NCI-H446 (cell line): ENCODE measurements at regions not wholly inside any gene's neighbourhood (a gene's known extent, or its start where the extent isn't known, plus 50 kb on each side); places are given as distances from the start of the nearest gene placed in this dataset.

Experiments used
- DNase-seq, 2 experiments: peaks; one replicate each; lab custom pipeline; 2025; lab: John Stamatoyannopoulos, UW

DNA sequence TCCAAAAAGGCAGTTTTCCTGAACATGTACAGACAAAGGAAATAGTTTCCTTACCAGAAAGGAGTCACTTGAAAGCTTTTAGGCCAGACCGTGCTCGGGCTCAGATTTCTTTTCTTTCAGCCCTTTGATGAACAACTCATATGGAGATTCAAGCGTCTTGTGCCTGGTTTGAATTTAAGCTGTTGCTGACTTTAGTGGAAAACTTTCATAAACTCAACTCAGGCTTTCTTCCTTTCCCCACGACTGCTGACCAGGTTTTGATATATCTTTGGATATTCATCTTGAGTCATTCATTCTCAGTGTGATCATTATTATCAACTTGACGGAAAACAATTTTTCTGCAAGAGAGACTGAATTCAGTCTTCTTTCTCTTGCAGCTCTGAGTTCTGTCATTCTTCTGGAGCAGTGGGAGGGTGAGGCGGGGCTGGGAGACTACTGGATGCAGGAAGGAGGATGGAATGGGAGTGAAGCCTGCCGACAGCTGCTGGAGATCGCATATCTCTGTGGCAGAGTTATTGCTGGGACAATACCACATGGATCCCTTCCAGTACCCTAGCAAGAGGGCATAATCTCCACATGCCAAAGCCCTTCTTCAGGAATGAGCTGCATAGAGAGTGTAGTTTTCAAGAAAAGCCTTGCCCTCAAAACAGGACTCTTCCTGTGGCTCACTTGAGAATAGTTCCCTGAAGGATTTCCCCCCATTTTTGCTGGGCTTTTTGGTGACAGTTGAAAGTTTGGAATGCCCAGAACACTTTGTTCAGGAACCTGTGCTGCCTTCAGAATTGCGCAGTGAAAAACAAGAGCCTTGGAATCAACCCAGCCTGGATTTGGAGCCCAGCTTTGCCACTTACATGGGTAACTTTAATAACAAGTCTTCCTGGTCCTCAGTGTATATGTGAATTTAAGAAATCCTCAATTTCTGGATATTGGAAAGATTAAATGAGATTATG, 364.4 kb downstream of the ZNF521 start:
- DNase-seq: peak in 1 of 2 experiments; percentile 37

DNA sequence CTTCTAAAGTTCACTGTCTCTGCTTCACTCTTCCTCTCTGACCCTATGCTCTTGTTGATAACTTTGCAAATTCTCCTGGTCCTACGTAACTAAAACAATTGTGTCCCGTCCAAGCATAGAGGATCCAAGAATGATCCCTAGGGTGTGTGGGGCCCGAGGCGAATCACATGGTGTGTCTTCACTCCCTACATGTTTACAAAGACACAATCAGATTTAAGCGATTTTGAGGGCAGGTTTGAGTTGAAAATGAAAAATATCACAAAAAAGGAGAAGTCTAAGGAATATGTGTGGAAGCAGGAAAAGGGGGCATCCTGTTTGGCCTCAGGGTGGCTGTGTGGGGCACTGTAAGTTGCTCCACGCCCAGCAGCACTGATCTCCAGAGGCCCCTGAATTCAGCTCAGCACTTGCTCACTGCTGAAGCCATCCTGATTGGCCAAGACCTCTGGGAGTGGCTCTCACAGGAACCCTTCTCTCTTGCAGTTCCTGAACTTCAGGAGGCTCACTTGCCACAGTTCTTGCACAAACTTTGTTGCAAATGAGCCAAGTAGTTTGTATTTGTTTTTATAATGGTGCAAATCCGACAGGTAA, 363.6 kb downstream of the ZNF521 start:
- DNase-seq: no peak

DNA sequence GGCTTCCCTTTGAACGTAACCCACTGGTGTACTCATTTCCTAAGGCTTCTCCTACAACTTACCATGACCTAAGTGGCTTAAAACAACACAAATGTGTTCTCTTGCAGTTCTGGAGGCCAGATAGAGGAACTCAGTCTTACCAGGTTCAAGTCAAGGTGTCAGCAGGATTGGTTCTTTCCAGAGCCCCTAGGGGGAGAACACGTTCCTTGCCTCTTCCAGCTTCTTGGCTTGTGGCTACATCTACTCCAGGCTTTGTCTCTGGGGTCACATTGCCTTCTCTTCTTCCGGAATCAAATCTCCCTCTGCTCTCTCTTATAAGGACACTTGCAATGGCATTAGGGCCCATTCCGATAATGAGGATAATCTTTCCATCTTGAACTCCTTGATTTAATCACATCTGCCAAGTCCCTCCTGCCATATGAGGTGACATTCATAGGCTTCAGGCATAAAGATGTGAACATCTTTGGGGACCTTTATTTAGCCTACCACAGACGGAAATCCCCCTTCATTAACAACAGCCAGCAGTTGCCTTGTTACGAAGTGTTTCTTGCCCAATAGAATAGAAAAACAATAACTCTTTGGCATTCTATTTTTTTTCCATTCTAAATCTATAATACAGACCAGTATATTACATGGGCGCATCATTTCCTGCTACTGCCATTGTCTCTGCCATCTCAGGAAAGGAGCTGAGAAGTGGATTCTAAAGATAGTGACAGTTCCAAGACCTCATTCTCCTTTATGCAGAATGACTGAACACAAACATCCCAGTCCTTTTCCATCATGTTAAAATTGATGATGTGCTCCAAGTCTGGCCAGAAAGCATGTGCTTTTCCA, 362.0 kb downstream of the ZNF521 start:
- no peak for DNase-seq

DNA sequence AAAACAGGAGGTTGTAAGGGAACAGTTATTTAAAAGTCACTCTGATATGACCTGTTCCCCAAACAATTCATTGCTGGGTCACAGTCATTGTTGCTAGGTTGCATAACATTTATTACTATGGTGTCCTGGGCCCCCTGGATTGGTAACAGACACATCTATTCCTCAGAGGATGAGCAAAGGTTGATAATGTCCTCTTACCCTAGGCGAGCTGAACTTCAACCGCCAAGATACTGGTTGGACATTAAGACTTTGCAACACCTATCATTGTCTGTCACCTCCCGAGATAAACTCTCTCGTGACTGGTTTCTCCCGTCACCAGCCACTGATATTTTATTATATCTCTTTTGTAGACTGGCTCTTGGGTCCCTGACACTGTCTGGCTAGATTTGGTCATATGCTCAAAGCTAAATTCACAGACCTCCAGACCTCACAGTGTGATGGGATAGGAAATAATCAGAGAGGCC, 361.3 kb downstream of the ZNF521 start:
- no peak for DNase-seq

DNA sequence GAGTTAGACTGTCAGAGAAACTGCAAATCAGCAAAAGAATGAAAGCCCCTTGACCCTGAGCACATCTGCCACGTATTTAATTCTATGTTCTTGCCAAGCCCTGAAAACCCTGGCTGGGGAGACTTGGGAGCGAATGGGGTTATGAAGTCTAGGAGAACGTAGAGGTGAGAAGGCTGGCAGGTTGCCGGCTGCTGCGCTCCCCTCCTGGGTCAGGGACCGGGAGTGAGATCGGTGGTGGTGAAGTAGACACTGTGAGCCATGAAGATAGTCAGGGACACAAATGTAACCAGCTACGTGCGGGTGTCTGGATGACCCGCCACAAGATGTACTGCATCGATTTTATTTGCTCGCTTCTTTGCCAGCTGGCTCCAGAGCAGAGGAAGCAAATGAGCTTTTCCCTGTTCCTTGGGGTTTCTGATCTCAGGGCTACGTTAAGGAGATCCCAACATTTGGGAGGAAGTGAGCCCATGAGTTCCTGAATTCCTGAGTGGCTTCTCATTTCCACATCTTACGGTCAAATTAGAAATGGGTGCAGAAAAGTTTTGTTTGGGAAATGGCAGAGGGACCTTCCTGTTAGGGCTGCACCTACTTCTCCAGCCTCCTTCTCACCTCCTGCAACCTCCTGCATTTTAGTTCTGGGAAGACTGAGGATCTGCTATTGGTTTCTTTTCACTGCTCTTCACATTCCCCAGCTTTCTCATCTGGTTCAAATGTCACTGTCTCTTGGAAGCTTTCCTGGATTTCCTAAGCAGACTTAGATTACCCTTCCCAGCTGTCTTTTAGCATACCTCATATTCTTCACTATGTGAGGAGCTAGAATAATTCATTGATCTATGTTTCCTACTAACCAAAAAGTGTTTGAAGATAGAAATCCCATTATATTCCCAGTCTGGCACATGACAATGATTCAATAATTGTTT, 360.6 kb downstream of the ZNF521 start:
- no peak for DNase-seq

DNA sequence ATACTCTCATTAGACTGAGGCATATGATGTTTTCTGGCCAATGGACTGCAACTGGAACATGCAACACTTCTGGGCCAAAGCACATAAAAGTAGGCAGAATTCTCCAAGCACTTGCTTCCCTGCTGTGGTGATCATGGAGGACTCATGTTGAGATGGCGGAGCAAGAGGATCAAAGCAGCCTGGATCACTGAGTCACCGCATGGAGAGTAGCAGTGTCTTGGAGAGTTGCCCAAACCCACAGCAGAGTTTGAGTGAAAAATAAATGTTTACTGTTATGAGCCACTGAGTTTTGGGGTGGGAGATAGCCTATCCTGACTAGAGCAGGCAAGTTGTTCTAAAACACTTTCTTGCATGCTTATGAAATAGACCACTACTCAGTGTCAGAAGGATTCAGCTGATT, 359.5 kb downstream of the ZNF521 start:
- DNase-seq: peak in 1 of 2 experiments; percentile 11

DNA sequence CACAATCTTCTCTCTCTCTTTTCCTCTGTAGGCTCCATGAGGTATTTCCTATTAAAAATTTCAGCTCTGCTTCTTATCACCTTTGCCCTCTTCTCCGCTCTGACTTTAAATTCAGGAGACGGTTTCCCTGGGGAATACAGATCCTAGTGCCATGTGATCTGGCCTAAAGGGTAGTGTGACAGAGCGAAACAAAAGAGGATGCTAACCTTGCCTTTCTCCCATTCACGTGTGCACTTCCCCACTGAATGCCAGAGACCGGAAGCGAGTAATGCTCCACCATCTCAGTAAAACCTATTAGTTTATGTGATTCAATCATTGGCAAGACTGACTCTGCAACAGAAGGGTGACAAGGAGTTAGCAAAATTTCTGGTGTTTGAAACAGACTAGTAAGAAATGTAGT, 358.3 kb downstream of the ZNF521 start:
- DNase-seq: no peak

DNA sequence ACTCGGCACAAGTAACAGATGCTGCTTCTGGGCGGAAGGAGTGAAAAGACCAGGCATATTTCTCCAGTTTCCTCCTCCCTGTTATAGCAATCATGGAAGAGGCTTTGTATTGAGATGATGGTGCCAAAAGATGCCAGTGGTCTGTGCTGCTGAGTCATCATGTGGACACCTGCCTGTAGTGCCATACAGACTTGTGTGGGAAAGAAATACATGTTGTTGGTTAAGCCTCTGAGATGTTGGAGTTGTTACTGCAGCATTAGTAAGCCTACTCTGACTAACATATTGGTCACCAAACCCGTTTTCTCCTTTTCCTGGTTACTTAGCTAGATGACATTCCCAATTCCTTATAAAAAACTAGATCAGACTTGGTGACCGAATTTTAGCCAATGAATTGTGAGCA, 356.9 kb downstream of the ZNF521 start:
- no peak for DNase-seq

DNA sequence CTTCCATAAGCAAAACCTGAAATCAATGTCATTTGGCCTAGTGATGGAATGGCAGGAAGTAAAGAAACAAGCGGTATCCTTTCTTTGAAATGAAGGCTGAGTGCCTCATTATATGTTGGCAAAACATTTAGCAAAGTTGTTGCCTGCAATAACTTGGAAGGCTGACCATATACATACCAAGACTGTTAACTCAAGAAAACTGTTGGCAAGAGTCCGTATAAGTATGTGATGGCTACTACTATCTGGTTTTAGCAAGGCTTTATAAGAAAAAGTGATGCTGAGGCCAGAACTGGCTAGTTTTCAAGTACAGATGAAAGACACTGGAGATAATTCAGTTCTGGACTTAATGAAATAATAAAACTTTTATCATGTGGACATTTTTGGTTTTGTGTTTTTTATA, 356.2 kb downstream of the ZNF521 start:
- DNase-seq: no peak

DNA sequence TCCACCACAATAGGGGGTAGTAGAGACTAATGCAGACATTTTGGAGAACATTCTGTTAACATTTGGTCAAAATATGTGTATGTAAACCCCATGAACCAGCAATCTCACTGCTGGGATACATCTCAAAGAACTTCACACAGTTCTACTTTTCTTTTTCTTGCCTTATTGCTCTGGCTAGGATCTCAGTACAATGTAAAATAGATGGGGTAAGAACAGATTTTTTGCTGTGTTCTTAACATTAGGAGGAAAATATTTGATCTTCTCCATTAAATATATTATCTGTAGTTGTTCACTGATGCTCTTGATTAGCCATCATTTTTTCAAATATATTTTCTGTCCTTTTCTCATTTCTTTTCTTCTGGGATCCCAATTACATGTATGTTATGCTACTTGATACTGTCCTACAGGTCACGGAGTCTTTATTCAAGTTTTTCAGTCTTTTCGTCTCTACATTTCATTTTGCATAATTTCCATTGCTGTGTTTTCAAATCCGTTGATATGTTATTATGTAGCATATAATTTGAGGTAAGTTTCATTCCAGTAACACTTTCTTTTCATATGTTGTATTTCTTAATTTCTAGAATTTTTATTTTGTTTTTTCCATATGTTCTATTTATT, 352.2 kb downstream of the ZNF521 start:
- DNase-seq: no peak

DNA sequence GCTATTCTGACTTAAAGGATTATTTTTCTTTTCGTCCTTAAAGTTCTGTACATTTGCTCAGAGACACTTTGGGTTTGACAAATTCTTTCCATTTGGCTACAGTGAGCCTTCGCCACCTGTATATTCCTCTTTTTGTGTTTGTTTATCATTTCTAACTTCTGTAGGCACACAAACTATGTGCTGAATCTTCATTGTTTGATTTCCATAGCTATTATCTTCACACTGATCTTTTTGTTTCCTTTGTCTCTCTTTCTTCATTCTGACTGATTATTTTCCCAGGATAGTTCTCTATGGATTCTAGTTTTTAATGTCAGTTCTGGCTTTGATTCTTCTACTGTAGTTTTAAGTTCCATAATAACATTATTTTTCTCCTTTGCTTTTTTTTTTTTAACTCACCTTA, 350.2 kb downstream of the ZNF521 start:
- DNase-seq: no peak

DNA sequence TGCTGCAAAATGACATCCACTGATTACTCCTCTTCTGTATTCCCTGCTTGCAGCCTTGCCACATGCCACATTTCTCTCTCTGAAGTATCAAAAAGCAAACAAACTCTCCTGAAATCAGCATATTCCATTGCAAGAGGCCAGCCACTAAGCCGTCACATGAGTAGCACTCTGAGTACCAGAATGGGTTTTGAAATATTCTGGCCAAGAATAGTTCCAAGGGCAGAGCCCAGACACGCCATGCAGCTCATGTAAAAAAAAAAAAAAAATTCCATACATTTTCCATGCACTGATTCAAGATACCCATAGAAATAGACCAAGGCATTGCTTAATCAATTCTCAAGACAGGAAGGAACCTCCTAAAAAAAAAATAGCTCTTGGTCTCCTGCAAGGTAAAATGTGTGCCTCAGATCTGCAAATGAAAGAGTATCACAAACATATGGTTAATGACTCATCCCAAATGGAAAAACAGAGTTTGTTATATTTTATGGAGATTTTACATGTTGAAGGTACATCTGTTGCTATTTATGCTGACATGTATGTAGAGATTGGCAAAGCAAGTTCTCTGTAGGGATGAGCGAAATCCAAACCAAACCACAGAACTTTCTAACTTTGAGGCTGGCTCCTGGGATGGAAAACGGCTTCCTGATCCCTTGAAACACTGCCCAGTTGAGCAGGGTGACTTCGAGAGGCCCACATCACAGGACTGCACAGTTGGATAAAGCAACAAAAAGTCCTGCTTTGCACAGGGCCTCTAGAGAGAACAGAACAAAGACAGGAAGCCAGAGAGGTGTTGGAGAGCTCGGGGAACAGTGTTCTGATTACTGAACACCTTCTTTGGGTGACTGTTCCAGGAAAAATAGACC, 346.2 kb downstream of the ZNF521 start:
- peak in 1 of 2 experiments; percentile 5 for DNase-seq

DNA sequence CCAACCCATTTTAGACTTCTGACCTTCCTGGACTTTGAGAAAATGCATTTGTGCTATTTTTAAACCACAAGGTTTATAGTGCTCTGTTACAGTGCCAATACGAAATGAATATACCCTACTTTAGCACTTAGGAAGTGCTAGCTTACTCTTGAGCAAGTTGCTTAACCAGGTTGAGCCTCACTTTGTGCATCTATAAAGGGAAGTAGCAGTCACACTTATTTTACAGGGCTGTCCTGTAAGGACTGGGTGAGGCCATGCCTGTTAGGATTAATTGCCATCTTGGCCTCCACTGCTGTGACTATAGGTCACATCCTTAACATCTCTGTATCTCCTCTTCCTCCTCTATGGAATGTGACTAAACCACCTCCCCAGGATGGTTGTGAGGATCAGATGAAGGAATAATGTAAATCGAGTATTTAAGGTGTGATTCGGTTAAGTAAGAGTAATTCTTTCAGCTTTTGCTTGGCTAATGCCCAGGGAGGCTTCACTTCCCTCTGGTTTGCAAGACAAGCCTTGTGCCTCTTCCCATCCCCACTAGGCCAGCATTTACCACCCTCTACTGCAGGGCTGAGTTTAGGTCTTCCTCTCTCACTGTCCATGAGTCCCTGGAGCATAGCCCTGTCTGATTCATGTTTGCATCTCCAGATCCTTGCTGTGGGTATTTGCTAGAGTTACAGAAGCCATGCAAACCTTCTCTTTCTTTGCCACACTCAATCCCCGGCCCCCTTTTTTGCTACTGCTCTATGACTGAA, 341.2 kb downstream of the ZNF521 start:
- DNase-seq: no peak
